ENCODE measurements at regions not wholly inside any gene's neighbourhood (a gene's known extent, or its start where the extent isn't known, plus 50 kb on each side); places are given as distances from the start of the nearest gene placed in this dataset.

DNA sequence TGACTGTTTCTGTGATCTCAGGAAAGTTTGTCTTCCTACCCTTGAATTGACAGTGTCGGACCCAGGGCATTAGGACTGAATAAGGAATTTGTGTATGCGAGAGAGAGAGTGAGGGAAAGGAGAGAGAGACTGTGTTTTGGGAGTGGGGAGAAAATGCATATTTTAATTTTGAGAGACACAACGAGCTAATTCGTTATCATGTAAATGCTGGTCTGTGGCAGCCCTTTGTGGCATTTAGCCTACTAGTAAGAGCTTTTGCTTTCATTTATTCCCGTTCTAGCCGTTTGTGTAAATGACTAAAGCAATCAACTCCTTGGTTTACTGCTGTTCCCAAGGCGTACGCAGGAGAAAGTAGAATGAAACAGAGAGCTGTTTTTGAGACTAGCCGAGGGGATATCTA is 79.8 kb upstream of the MAMDC2 start:
- TF ChIP-seq, protein P1, sequence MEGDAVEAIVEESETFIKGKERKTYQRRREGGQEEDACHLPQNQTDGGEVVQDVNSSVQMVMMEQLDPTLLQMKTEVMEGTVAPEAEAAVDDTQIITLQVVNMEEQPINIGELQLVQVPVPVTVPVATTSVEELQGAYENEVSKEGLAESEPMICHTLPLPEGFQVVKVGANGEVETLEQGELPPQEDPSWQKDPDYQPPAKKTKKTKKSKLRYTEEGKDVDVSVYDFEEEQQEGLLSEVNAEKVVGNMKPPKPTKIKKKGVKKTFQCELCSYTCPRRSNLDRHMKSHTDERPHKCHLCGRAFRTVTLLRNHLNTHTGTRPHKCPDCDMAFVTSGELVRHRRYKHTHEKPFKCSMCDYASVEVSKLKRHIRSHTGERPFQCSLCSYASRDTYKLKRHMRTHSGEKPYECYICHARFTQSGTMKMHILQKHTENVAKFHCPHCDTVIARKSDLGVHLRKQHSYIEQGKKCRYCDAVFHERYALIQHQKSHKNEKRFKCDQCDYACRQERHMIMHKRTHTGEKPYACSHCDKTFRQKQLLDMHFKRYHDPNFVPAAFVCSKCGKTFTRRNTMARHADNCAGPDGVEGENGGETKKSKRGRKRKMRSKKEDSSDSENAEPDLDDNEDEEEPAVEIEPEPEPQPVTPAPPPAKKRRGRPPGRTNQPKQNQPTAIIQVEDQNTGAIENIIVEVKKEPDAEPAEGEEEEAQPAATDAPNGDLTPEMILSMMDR (conservative IDR thresholded peaks at IDR 0.05; ENCODE audit: low read depth, low read length) = no peak
- TF ChIP-seq, protein P2, sequence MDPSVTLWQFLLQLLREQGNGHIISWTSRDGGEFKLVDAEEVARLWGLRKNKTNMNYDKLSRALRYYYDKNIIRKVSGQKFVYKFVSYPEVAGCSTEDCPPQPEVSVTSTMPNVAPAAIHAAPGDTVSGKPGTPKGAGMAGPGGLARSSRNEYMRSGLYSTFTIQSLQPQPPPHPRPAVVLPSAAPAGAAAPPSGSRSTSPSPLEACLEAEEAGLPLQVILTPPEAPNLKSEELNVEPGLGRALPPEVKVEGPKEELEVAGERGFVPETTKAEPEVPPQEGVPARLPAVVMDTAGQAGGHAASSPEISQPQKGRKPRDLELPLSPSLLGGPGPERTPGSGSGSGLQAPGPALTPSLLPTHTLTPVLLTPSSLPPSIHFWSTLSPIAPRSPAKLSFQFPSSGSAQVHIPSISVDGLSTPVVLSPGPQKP (IDR thresholded peaks at IDR 0.05; ENCODE audit: borderline replicate concordance, low read depth, low read length) = no peak
- TF ChIP-seq POLR2A (IDR thresholded peaks at IDR 0.05; ENCODE audit: low read depth, low read length) (no peak), RAD21 (IDR thresholded peaks at IDR 0.05; ENCODE audit: low read length) (no peak)
